Heart right ventricle (tissue), 16 donors: ENCODE measurements at regions not wholly inside any gene's neighbourhood (a gene's known extent, or its start where the extent isn't known, plus 50 kb on each side); places are given as distances from the start of the nearest gene placed in this dataset.

Experiments
- ATAC-seq, 8 donors: fragments of 200-7000 bp; cut with Tn5 transposase; one replicate each; pipeline ENCODE4 v1.9.1; 2020; ENCODE audit warnings: mild to moderate bottlenecking in 8 of 8, moderate library complexity in 8 of 8, moderate number of reproducible peaks in 1 of 8
- DNase-seq, 2 donors: peaks; one replicate each; pipeline ENCODE4 v3.0.0-alpha.2; 2020
- H3K27ac ChIP-seq, 10 donors: fragments of 200-600 bp; sonication (generic) in 2 of 10; one replicate each; pipeline versions ENCODE4 v1.5.0 to v1.8.0; 2020 to 2022; ENCODE audit warnings: mild to moderate bottlenecking in 3 of 10
- H3K27me3 ChIP-seq, 7 donors: fragments of 200-600 bp; one replicate each; pipeline ENCODE4 v1.8.0; 2021 to 2022; ENCODE audit warnings: mild to moderate bottlenecking in 2 of 7
- H3K36me3 ChIP-seq, 9 donors: fragments of 200-600 bp; sonication (generic) in 1 of 9; one replicate each; pipeline versions ENCODE4 v1.5.0 to v1.8.0; 2020 to 2022; ENCODE audit warnings: mild to moderate bottlenecking in 2 of 9
- H3K4me1 ChIP-seq, 9 donors: fragments of 200-600 bp; sonication (generic) in 1 of 9; one replicate each; pipeline versions ENCODE4 v1.5.0 to v1.8.0; 2020 to 2022; ENCODE audit warnings: mild to moderate bottlenecking in 4 of 9
- H3K4me3 ChIP-seq, 10 donors: fragments of 200-600 bp; sonication (generic) in 2 of 10; one replicate each; pipeline versions ENCODE4 v1.5.0 to v1.8.0; 2020 to 2022; ENCODE audit warnings: mild to moderate bottlenecking in 7 of 10, moderate library complexity in 2 of 10
- H3K9me3 ChIP-seq, 11 donors: fragments of 200-600 bp in 10 of 11; sonication (generic) in 2 of 11; one replicate each; pipeline versions ENCODE4 v1.5.0 to v1.8.0; 2013 to 2022; ENCODE audit warnings: mild to moderate bottlenecking in 2 of 11, control low read depth in 1 of 11, moderate library complexity in 1 of 11
- CTCF ChIP-seq, 9 donors: fragments of 200-600 bp; sonication (generic) in 2 of 9; IDR thresholded peaks; one replicate each; pipeline versions ENCODE4 v1.5.0 to v1.8.0; 2021 to 2022; ENCODE audit warnings: antibody characterized with exemption in 9 of 9, mild to moderate bottlenecking in 5 of 9, moderate library complexity in 1 of 9
- WGBS, 2 donors: extraction: QIAGEN DNeasy Blood & Tissue Kit; methylation state at CpG; one replicate each; pipeline ENCODE4 v1.1.7; 2013; ENCODE audit warnings: inconsistent platforms in 1 of 2; 5-methylcytosine and 5-hydroxymethylcytosine counted together
- intact Hi-C, 10 donors: fragments of 100-400 bp; cut with DNase I; formaldehyde crosslinking; loops; one replicate each; pipeline versions ENCODE4 v1.11.1 to v1.14.2; 2022
- donor health status: Arrhythmogenic right ventricular cardiomyopathy.
- donor health status: ischemic (EF 13 %, LVEDD 7.1; RV severe dilation, severe dysfunction).
- donor health status: healthy with polysubstance abuse.
- donor health status: DM: no; HTN: yes; CAD: no.
- donor health status: DM: no; HTN: no; CAD: no.
- donor health status: ischemic (EF 25% LVEDD 6.9; RV normal size, moderate dysfunction).
- donor health status: ischemic (EF 25% LVEDD 5.7; RV mildly dilated, moderate dysfunction).
- donor health status: healthy.
- donor health status: DM: yes; HTN: yes; CAD: no.
- donor health status: Ischemic cardiomyopathy.
- donor health status: ischemic (EF 35%, LVEDD 5.7; RV mildly dilated, moderate dysfunction).
- donor health status: nonischemic (EF 11% LVEDD 7.7; RV severe dilation, severe dysfunction).
- donor health status: DM: yes; HTN: yes; CAD: no.
- donor health status: PGD.
- donor health status: ischemic (EF 29% LVEDD 5.4; RV normal size, mild dysfunction).
- donor health status: nonischemic (EF 23%, LVEDD 6.1; RV moderate dilation, normal function).

- 60 to 68% methylated on average over 2 of the region's 2 CpGs for WGBS, 2 donors
Measured at GRCh38 chr3:28947061-28947460, 333.8 kb upstream of the RBMS3 start.

GRCh38 chr3:28947751-28948150 lies 333.1 kb upstream of the RBMS3 start:
- H3K27ac ChIP-seq: no peak overlapping the region
- intact Hi-C loops: no loop called here

More at GRCh38 chr3:28947061-28947460, 333.8 kb upstream of the RBMS3 start:
- Histone ChIP-seq H3K36me3 (no peaks in the 10 kb centered on the region), H3K4me1 (peaks cover 0 to 7% (median 0%) of the 10 kb centered on the region in 9 donors), H3K27ac (no peak overlapping the region), H3K27me3 (no peaks in the 10 kb centered on the region), H3K4me3 (no peak overlapping the region), H3K9me3 (no peaks in the 10 kb centered on the region)
- no peak for TF ChIP-seq CTCF (IDR thresholded peaks at IDR 0.05)
- ATAC-seq (no peak), DNase-seq (no peak)
- intact Hi-C loops: no loop called here

GRCh38 chr3:28948685-28949084 lies 332.2 kb upstream of the RBMS3 start:
- H3K4me3 ChIP-seq: no peak overlapping the region
- H3K27ac ChIP-seq: no peak overlapping the region
- intact Hi-C loops: no loop called here
- no peak for TF ChIP-seq CTCF (IDR thresholded peaks at IDR 0.05)
- ATAC-seq (peak in 1 of 8 donors; percentile 39), DNase-seq (no peak)
- H3K36me3 ChIP-seq: no peaks in the 10 kb centered on the region
- H3K4me1 ChIP-seq: peaks cover 0 to 7% (median 0%) of the 10 kb centered on the region in 9 donors
- peaks cover 0 to 3% (median 0%) of the 10 kb centered on the region in 11 donors for H3K9me3 ChIP-seq
- H3K27me3 ChIP-seq: no peaks in the 10 kb centered on the region

More at GRCh38 chr3:28947751-28948150, 333.1 kb upstream of the RBMS3 start:
- TF ChIP-seq CTCF (IDR thresholded peaks at IDR 0.05): no peak
- DNase-seq (no peak), ATAC-seq (no peak)
- Histone ChIP-seq H3K36me3 (no peaks in the 10 kb centered on the region), H3K4me1 (peaks cover 0 to 7% (median 0%) of the 10 kb centered on the region in 9 donors), H3K9me3 (no peaks in the 10 kb centered on the region), H3K4me3 (no peak overlapping the region), H3K27me3 (no peaks in the 10 kb centered on the region)
- 63 to 85% methylated on average over 2 of the region's 2 CpGs for WGBS, 2 donors

GRCh38 chr3:28949580-28949979 lies 331.3 kb upstream of the RBMS3 start:
- no peak overlapping the region for H3K4me3 ChIP-seq
- no peak for ATAC-seq
- no peak for TF ChIP-seq CTCF (IDR thresholded peaks at IDR 0.05)
- H3K4me1 ChIP-seq: peaks cover 0 to 7% (median 0%) of the 10 kb centered on the region in 9 donors
- intact Hi-C loops: no loop called here
- no peaks in the 10 kb centered on the region for H3K27me3 ChIP-seq
- 97 to 98% methylated on average over 1 of the region's 1 CpG for WGBS, 2 donors
- DNase-seq: no peak
- no peaks in the 10 kb centered on the region for H3K36me3 ChIP-seq
- H3K9me3 ChIP-seq: peaks cover 0 to 11% (median 0%) of the 10 kb centered on the region in 11 donors
- H3K27ac ChIP-seq: no peak overlapping the region
